ENCODE measurements at regions not wholly inside any gene's neighbourhood (a gene's known extent, or its start where the extent isn't known, plus 50 kb on each side); places are given as distances from the start of the nearest gene placed in this dataset.

DNA sequence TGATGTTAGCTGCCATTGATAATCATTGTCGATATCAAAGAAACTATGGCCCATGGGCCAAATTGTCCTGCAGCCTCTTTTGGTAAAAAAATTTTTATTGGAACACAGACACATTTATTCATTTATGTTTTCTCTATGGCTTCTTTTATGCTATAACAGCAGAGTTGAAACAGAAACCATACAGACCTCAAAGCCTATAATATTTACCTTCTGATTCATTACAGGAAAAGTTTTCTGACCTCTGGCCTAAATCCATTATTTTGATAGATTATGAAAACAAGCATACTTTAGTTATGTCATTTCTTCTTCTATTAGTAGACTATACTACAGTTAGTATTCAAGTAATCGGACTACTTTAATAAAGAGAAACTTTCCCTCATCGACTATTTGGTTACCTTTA, 349.7 kb upstream of the GALNT5 start:
- no peak overlapping the region for H3K27ac ChIP-seq
- no peaks in the 10 kb centered on the region for H3K4me1 ChIP-seq
- no peaks in the 10 kb centered on the region for H3K27me3 ChIP-seq
- DNase-seq (no peak), ATAC-seq (no peak)
- intact Hi-C loops (cut with DNase I) = no loop called here
- H3K4me3 ChIP-seq = no peak overlapping the region
- H3K9me3 ChIP-seq = no peaks in the 10 kb centered on the region
- H3K36me3 ChIP-seq = no peaks in the 10 kb centered on the region
- TF ChIP-seq, protein P1, sequence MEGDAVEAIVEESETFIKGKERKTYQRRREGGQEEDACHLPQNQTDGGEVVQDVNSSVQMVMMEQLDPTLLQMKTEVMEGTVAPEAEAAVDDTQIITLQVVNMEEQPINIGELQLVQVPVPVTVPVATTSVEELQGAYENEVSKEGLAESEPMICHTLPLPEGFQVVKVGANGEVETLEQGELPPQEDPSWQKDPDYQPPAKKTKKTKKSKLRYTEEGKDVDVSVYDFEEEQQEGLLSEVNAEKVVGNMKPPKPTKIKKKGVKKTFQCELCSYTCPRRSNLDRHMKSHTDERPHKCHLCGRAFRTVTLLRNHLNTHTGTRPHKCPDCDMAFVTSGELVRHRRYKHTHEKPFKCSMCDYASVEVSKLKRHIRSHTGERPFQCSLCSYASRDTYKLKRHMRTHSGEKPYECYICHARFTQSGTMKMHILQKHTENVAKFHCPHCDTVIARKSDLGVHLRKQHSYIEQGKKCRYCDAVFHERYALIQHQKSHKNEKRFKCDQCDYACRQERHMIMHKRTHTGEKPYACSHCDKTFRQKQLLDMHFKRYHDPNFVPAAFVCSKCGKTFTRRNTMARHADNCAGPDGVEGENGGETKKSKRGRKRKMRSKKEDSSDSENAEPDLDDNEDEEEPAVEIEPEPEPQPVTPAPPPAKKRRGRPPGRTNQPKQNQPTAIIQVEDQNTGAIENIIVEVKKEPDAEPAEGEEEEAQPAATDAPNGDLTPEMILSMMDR (IDR thresholded peaks at IDR 0.05) = no peak

GRCh38 chr2:156908825-156909224, 348.7 kb upstream of the GALNT5 start:
- TF ChIP-seq, protein P1 (IDR thresholded peaks at IDR 0.05) = no peak
- H3K36me3 ChIP-seq = no peaks in the 10 kb centered on the region
- H3K4me3 ChIP-seq = no peak overlapping the region
- no peaks in the 10 kb centered on the region for H3K27me3 ChIP-seq
- H3K4me1 ChIP-seq = no peaks in the 10 kb centered on the region
- H3K27ac ChIP-seq = no peak overlapping the region
- no peak for ATAC-seq
- DNase-seq = no peak
- intact Hi-C loops (cut with DNase I) = no loop called here
- H3K9me3 ChIP-seq = no peaks in the 10 kb centered on the region

GRCh38 chr2:156909983-156910382, 347.5 kb upstream of the GALNT5 start:
- Histone ChIP-seq H3K36me3 (no peaks in the 10 kb centered on the region), H3K27ac (no peak overlapping the region), H3K4me1 (no peaks in the 10 kb centered on the region), H3K27me3 (no peaks in the 10 kb centered on the region), H3K4me3 (no peak overlapping the region), H3K9me3 (no peaks in the 10 kb centered on the region)
- intact Hi-C loops (cut with DNase I) = no loop called here
- ATAC-seq (no peak), DNase-seq (no peak)
- TF ChIP-seq, protein P1 (IDR thresholded peaks at IDR 0.05) = no peak

GRCh38 chr2:156915332-156915731, 342.2 kb upstream of the GALNT5 start:
- intact Hi-C loops (cut with DNase I) = no loop called here
- no peak overlapping the region for H3K27ac ChIP-seq
- no peak for ATAC-seq
- no peaks in the 10 kb centered on the region for H3K4me1 ChIP-seq
- H3K27me3 ChIP-seq = no peaks in the 10 kb centered on the region
- no peak for DNase-seq
- no peak overlapping the region for H3K4me3 ChIP-seq
- H3K9me3 ChIP-seq = no peaks in the 10 kb centered on the region
- TF ChIP-seq, protein P1 (IDR thresholded peaks at IDR 0.05) = no peak
- H3K36me3 ChIP-seq = no peaks in the 10 kb centered on the region

GRCh38 chr2:156918410-156918809, 339.1 kb upstream of the GALNT5 start:
- Histone ChIP-seq H3K4me3 (no peak overlapping the region), H3K4me1 (no peaks in the 10 kb centered on the region), H3K36me3 (no peaks in the 10 kb centered on the region), H3K9me3 (no peaks in the 10 kb centered on the region), H3K27ac (no peak overlapping the region), H3K27me3 (no peaks in the 10 kb centered on the region)
- intact Hi-C loops (cut with DNase I) = no loop called here
- no peak for ATAC-seq
- no peak for DNase-seq
- TF ChIP-seq, protein P1 (IDR thresholded peaks at IDR 0.05) = no peak

- no peaks in the 10 kb centered on the region for H3K27me3 ChIP-seq
- H3K9me3 ChIP-seq = no peaks in the 10 kb centered on the region
- DNase-seq (no peak), ATAC-seq (no peak)
- no peak overlapping the region for H3K27ac ChIP-seq
- no peaks in the 10 kb centered on the region for H3K4me1 ChIP-seq
- no peak overlapping the region for H3K4me3 ChIP-seq
- TF ChIP-seq, protein P1 (IDR thresholded peaks at IDR 0.05) = no peak
- intact Hi-C loops (cut with DNase I) = no loop called here
- H3K36me3 ChIP-seq = no peaks in the 10 kb centered on the region
These were observed 327.1 kb upstream of the GALNT5 start for GRCh38 chr2:156930423-156930822.
